Endothelial cell of umbilical vein (primary cell): ENCODE measurements at regions not wholly inside any gene's neighbourhood (a gene's known extent, or its start where the extent isn't known, plus 50 kb on each side); places are given as distances from the start of the nearest gene placed in this dataset.

Source experiments
- BruUV-seq: library from RNA; stranded (reverse); fragments of 400-500 nt; replicated peaks from 2 replicates; lab custom pipeline; 2021; lab: Mats Ljungman, UMichigan
- CTCF ChIA-PET: fragments of 300-600, 350-600 bp; sonication (Branson Sonifier 250); formaldehyde crosslinking; loops from one replicate; lab custom pipeline; 2021; ENCODE audit warnings: antibody characterized with exemption, inconsistent platforms; lab: Charles Lee
- POLR2A ChIA-PET: fragments of 300-600, 350-600 bp; sonication (Branson Sonifier 250); formaldehyde crosslinking; loops from one replicate; lab custom pipeline; 2021; ENCODE audit warnings: antibody characterized with exemption, inconsistent platforms; lab: Charles Lee
- DNase-seq: peaks from one replicate; pipeline ENCODE4 v3.0.0-alpha.2; 2011; ENCODE audit warnings: low read depth, low spot score
- FAIRE-seq: peaks from 2 replicates; lab custom pipeline; 2011; peaks lifted over from hg19 to GRCh38; lab: Jason Lieb, UNC
- H2AFZ ChIP-seq: 2 replicates; pipeline ENCODE4 v1.6.0; 2012; ENCODE audit warnings: low read depth, low read length, control low read depth, inconsistent platforms
- H3K27ac ChIP-seq: 2 replicates; pipeline ENCODE4 v1.5.1; 2011; ENCODE audit warnings: low read depth, mild to moderate bottlenecking, control low read depth, low read length, moderate library complexity; ENCODE audit not compliant: insufficient read depth
- H3K27me3 ChIP-seq, 2 experiments: 2 replicates each; pipeline versions ENCODE4 v1.6.0 to v1.6.1; 2011; ENCODE audit warnings: low read length in 2 of 2, mixed read lengths in 1 of 2; ENCODE audit not compliant: control insufficient read depth in 2 of 2, insufficient read depth in 2 of 2
- H3K36me3 ChIP-seq, 2 experiments: 2 replicates in 1 of 2; 3 replicates in 1 of 2; pipeline ENCODE4 v1.5.1; 2011; ENCODE audit warnings: low read length in 2 of 2, mild to moderate bottlenecking in 1 of 2, moderate library complexity in 1 of 2; ENCODE audit not compliant: control insufficient read depth in 2 of 2, insufficient read depth in 2 of 2; ENCODE audit errors: extremely low read depth in 1 of 2
- H3K4me1 ChIP-seq: 3 replicates; pipeline ENCODE4 v1.5.1; 2011; ENCODE audit warnings: mild to moderate bottlenecking, low read length; ENCODE audit not compliant: control insufficient read depth, insufficient read depth; ENCODE audit errors: extremely low read depth
- H3K4me2 ChIP-seq: 2 replicates; pipeline ENCODE4 v1.6.1; 2011; ENCODE audit warnings: low read length, control low read depth, mixed read lengths; ENCODE audit not compliant: insufficient read depth
- H3K4me3 ChIP-seq, 3 experiments: fragments of 200-600 bp in 1 of 3; sonication (generic), shearing (Covaris generic) in 1 of 3; replicated peaks in 1 of 3; 2 replicates each; pipeline ENCODE4 v1.5.1; 2011 to 2016; ENCODE audit warnings: control low read depth in 3 of 3, low read length in 3 of 3, mild to moderate bottlenecking in 2 of 3, inconsistent platforms in 1 of 3, low read depth in 1 of 3, moderate library complexity in 1 of 3; ENCODE audit not compliant: insufficient read depth in 1 of 3
- H3K79me2 ChIP-seq: 2 replicates; pipeline ENCODE4 v1.6.0; 2012; ENCODE audit warnings: low read length, inconsistent platforms; ENCODE audit not compliant: control insufficient read depth, insufficient read depth
- H3K9ac ChIP-seq: replicated peaks from 2 replicates; pipeline ENCODE3; 2011; ENCODE audit warnings: low read length, control low read depth; ENCODE audit not compliant: insufficient read depth; ENCODE audit errors: extremely low read depth
- H3K9me1 ChIP-seq: replicated peaks from 3 replicates; pipeline ENCODE4 v1.6.0; 2011; ENCODE audit warnings: mild to moderate bottlenecking, low read length; ENCODE audit not compliant: control insufficient read depth, insufficient read depth; ENCODE audit errors: extremely low read depth
- H3K9me3 ChIP-seq: replicated peaks from 2 replicates; pipeline ENCODE4 v1.5.1; 2012; ENCODE audit warnings: low read length, inconsistent platforms; ENCODE audit not compliant: control insufficient read depth, insufficient read depth
- H4K20me1 ChIP-seq: replicated peaks from 2 replicates; pipeline ENCODE3; 2011; ENCODE audit warnings: mild to moderate bottlenecking, low read length; ENCODE audit not compliant: control insufficient read depth, insufficient read depth; ENCODE audit errors: extremely low read depth
- EZH2 ChIP-seq: IDR thresholded peaks from 2 replicates; pipeline ENCODE4 v1.6.1; 2012; ENCODE audit warnings: borderline replicate concordance, low read depth, mild to moderate bottlenecking, moderate library complexity, low read length, inconsistent platforms; ENCODE audit not compliant: severe bottlenecking
- FOS ChIP-seq: IDR thresholded peaks from 2 replicates; pipeline ENCODE4 v1.6.1; 2011; ENCODE audit warnings: mild to moderate bottlenecking, low read length, moderate library complexity, borderline replicate concordance; ENCODE audit not compliant: insufficient read depth
- GATA2 ChIP-seq: IDR thresholded peaks from 2 replicates; pipeline ENCODE4 v1.7.0; 2011; ENCODE audit warnings: low read depth, mild to moderate bottlenecking, moderate library complexity, mixed read lengths, low read length; ENCODE audit not compliant: insufficient read length, insufficient read depth
- JUN ChIP-seq: IDR thresholded peaks from 2 replicates; pipeline ENCODE4 v1.6.1; 2011; ENCODE audit warnings: borderline replicate concordance, low read depth; ENCODE audit not compliant: insufficient read length, insufficient read depth
- MYC ChIP-seq: IDR thresholded peaks from one replicate; pipeline ENCODE4 v1.6.1; 2011; ENCODE audit warnings: mild to moderate bottlenecking, low read depth, low read length
- POLR2A ChIP-seq: IDR thresholded peaks from 2 replicates; pipeline ENCODE4 v1.6.1; 2012; ENCODE audit warnings: low read depth, mild to moderate bottlenecking, control low read depth, low read length
- POLR2AphosphoS5 ChIP-seq: IDR thresholded peaks from 2 replicates; pipeline ENCODE4 v1.6.1; 2012; ENCODE audit warnings: low read depth, mild to moderate bottlenecking, control low read depth, low read length, moderate library complexity; ENCODE audit not compliant: insufficient read depth
- dilution Hi-C: fragments of 300-500 bp; cut with MboI; formaldehyde crosslinking; loops from one replicate; pipeline ENCODE4 v1.15.0; 2019; ENCODE audit warnings: low sequenced_read_pairs; ENCODE audit not compliant: extremely low pct_ligation_motif_present
- intact Hi-C: fragments of 100-400 bp; cut with micrococcal nuclease; formaldehyde crosslinking; loops from one replicate; pipeline ENCODE4 v1.10.0; 2022
- TF ChIP-seq, protein P1 (sequence below), 2 donors: IDR thresholded peaks; 1 replicate in 1 of 2; 2 replicates in 1 of 2; pipeline ENCODE4 v1.5.1; 2011; ENCODE audit warnings: low read length in 2 of 2, mild to moderate bottlenecking in 2 of 2, moderate library complexity in 2 of 2, control low read depth in 1 of 2, inconsistent platforms in 1 of 2, low read depth in 1 of 2; ENCODE audit not compliant: insufficient read depth in 1 of 2; ENCODE audit errors: extremely low read depth in 1 of 2
- TF ChIP-seq, protein P2 (sequence below): IDR thresholded peaks from 2 replicates; pipeline ENCODE4 v1.6.1; 2011; ENCODE audit not compliant: insufficient read depth, insufficient read length

DNA sequence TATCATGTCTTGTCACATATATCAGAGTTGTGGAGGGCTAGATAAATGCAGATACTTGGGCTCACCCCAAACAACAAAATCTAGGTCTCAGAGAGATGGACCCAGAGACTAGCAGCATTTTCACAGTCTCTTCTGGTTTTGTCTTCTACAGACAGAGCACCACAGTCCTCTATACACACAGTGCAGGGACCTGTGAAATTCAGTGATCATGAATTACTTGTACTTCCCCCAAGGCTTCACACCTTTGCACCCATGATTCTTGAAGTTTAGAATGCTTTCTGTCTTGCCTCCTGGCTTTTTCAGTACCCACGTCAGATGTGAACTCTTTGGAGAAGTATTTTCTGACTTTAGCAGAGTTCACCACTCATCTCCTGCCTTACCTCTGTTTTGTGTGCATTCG, 371.5 kb upstream of the PRR16 start:
- Histone ChIP-seq H3K79me2 (no peaks in the 10 kb centered on the region), H3K4me2 (no peak overlapping the region), H3K4me3 (no peak overlapping the region), H3K27me3 (no peaks in the 10 kb centered on the region), H3K9ac (no peak overlapping the region), H3K9me3 (no peaks in the 10 kb centered on the region), H4K20me1 (no peaks in the 10 kb centered on the region), H3K4me1 (no peaks in the 10 kb centered on the region), H3K9me1 (no peaks in the 10 kb centered on the region), H2AFZ (no peak overlapping the region), H3K36me3 (no peaks in the 10 kb centered on the region), H3K27ac (no peak overlapping the region)
- POLR2A ChIA-PET = no interaction called here
- no peak for DNase-seq
- dilution Hi-C loops = no loop called here
- TF ChIP-seq, protein P1, sequence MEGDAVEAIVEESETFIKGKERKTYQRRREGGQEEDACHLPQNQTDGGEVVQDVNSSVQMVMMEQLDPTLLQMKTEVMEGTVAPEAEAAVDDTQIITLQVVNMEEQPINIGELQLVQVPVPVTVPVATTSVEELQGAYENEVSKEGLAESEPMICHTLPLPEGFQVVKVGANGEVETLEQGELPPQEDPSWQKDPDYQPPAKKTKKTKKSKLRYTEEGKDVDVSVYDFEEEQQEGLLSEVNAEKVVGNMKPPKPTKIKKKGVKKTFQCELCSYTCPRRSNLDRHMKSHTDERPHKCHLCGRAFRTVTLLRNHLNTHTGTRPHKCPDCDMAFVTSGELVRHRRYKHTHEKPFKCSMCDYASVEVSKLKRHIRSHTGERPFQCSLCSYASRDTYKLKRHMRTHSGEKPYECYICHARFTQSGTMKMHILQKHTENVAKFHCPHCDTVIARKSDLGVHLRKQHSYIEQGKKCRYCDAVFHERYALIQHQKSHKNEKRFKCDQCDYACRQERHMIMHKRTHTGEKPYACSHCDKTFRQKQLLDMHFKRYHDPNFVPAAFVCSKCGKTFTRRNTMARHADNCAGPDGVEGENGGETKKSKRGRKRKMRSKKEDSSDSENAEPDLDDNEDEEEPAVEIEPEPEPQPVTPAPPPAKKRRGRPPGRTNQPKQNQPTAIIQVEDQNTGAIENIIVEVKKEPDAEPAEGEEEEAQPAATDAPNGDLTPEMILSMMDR (IDR thresholded peaks at IDR 0.05; ENCODE audit: extremely low read depth in 1 of 2, insufficient read depth in 1 of 2, low read depth in 1 of 2, low read length in 2 of 2) = no peak
- TF ChIP-seq JUN (no peak), MYC (no peak), GATA2 (no peak), EZH2 (no peak), POLR2AphosphoS5 (no peak), FOS (no peak), POLR2A (no peak)
- TF ChIP-seq, protein P2, sequence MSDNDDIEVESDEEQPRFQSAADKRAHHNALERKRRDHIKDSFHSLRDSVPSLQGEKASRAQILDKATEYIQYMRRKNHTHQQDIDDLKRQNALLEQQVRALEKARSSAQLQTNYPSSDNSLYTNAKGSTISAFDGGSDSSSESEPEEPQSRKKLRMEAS = no peak
- CTCF ChIA-PET = no interaction called here
- intact Hi-C loops = no loop called here
- no TSS peak for BruUV-seq
- no peak for FAIRE-seq
